HG03432 (cell line): ENCODE measurements at regions not wholly inside any gene's neighbourhood (a gene's known extent, or its start where the extent isn't known, plus 50 kb on each side); places are given as distances from the start of the nearest gene placed in this dataset.
"Not testable (repeated sequence)": the region's sequence is repeated elsewhere in the genome, so short reads cannot be mapped to it uniquely, and the experiment has no call there.

Source experiments
- ATAC-seq: cut with Tn5 transposase; IDR thresholded peaks from one replicate; pipeline ENCODE4 v1.9.1; 2021; ENCODE audit warnings: mild to moderate bottlenecking, moderate library complexity; ENCODE audit not compliant: unreplicated experiment

DNA sequence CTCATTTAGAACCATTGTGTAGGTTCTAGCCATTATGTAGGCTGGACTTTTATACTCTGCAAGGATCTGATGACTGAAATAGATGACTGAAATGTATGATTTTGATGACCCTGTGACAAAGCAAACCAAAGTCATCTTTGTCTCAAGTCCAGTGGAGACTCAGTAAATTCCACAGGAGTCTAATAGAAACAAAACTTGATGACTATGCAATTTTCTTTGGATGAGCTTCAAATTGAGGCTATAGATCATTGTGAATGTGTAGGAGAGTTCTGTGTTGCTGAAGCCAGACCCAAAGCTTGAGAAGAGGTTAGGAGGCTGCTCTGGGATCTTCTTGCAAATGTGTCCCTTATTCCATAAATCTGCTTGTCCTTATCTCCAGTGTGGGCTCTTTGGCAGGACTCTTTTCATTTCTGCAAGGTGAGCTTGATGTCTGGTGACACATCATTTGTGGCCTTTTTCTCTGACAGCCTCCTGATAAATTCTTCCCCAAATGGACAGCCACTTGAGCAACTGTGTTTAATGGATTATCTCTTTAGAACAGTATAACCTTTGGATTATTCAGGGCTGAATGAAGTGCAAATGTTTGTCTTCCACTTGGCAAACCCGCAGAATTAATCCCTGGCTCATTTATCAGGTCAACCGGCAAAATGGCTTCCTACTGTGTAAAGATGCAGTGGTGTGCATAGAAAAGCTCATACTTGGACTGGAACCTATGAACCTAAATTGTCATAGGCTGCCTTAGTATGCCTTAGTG, 235.1 kb upstream of the ANKH start:
- ATAC-seq = no peak

DNA sequence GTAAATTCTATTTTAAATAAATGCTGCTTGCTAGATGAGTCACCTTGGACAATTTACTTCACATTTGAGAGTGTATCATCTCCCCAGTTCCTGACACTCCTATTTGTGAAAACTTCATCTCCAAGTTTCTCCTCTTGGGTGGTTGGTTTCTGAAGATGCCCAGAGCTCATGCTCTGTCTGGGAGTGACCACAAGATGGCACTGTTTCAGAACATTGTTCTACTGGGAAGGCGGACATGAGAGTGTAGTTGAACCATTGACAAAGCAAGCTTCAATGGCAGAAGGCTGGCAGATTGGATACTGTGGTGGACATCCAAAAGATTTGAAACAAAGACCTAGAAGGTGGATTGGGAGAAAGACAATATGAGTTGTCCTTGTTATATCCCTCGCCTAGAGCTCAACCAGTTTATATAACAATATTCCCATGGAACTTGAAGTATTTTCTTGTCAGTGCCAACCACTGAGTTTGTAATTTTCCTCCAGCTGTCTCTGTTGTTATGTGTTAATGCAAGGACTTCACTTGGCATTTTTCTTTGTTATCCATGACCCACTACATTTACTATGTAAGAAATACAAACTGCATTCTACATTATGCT, 234.3 kb upstream of the ANKH start:
- ATAC-seq = peak; percentile 94

DNA sequence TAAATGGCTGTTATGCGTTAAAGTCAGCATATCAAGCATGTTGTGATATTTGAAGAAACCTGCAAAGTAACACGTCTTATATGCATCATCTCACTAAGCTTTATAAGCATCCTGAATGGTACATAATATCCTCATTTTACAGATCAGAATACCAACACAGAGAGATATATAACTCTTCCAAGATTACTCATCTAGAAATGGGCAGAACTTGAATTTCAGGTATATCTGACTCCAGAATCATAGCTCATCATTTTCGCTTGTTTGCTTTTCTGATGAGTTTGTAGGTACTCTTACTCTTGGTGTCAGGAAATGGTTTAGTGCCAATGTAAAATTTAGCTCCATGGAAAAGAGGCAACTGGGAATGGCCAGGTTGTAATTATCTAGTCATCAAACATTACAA, 232.3 kb upstream of the ANKH start:
- no peak for ATAC-seq

DNA sequence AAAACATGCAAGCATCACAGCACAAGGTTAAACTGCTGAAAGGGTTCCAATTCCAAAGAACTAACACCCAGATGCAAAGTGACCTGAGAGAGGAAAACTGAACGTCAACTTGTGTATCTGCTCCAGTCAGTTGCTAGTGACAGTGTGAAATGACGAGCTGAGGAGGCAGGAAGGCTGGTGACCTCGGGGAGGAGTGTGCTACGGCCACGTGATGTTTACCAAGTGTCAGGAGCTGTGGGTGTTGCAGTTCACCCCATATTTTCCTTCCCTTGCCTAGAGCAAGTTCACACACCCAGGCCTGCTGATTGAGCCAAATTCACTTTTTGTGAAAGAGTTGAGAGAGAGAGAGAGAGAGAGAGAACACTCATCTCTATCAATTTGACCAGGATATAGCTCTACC, 231.6 kb upstream of the ANKH start:
- no peak for ATAC-seq

DNA sequence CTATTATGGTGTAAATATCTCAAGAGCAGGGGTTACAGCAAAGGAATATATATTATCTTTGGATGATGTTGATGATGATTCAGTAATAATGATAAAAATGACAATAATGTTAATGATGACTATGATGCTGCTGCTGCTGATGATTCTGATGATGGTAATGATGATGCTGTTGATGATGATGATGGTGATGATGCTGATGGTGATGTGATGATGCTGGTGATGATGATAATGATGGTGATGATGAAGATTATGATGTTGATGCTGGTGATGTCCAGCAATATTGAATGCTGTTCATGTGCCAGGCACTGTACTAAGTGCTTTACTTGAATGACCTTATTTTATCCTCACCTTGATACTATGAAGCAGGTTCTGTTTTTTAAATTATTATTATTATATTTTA, 226.0 kb upstream of the ANKH start:
- ATAC-seq = no peak

DNA sequence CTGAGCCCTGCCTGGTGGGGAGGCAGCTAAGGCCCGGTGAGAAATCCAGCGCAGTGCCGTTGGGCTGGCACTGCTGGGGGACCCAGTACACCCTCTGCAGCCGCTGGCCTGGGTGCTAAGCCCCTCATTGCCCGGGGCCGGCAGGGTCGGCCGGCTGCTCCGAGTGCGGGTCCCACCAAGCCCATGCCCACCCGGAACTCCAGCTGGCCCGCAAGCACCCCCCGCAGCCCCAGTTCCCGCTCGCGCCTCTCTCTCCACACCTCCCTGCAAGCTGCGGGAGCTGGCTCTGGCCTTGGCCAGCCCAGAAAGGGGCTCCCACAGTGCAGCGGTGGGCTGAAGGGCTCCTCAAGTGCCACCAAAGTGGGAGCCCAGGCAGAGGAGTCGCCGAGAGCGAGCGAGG, 225.1 kb upstream of the ANKH start:
- ATAC-seq = not testable (repeated sequence)

DNA sequence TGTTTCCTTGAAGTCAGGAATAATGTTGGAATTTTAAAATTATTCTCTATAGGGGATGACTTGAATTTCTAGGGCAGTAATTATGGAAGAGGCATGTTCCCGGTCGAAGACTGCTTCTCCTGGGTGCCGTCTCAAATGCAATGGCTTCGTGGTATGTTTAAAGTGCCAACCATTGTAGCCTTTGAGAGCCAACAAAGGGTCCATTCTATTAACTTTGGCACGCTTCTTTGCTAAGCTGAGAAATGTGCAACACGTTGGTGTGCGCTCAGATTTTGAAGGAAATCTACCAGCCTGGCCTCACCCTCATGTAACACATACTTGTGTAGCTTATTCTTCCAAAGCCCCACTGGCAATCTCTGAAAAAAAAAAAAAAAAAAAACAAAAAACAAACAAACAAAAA, 221.2 kb upstream of the ANKH start:
- ATAC-seq = no peak

DNA sequence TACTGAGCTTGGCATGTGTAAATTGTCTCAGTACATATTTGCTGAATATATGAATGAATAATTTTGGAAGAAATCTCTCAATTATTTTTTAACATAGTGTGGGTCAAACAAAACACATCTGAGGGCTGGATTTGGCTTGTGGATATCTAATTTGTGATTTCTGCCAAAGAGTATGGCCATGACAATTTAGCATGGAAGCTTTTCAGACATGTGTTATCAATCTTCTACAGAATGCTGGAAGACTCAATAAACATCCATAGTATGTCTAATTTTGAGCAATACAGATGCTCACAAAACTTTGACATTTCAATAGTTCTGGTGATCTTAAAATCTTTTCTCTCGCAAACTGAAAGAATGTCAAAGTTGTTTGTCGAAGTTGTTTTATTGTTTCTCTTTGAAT, 214.1 kb upstream of the ANKH start:
- no peak for ATAC-seq

DNA sequence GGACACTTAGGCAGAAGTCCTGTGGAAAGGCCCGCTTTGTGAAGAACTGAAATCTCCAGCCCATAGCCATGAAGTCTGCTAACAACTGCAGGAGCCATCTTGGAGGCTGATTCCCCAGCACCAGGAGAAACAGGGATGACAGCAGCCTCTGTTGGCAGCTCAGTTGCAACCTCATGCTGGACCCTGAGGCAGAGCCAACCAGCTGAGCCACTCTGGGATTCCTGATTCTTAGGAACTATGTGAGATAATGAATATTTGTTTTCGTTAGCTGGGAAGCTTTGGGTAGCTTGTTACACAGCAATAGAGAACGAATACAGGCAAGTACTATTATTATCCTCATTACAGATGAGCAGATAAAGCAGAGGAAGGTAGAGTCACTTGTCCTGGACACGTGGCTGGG, 210.5 kb upstream of the ANKH start:
- ATAC-seq = no peak

DNA sequence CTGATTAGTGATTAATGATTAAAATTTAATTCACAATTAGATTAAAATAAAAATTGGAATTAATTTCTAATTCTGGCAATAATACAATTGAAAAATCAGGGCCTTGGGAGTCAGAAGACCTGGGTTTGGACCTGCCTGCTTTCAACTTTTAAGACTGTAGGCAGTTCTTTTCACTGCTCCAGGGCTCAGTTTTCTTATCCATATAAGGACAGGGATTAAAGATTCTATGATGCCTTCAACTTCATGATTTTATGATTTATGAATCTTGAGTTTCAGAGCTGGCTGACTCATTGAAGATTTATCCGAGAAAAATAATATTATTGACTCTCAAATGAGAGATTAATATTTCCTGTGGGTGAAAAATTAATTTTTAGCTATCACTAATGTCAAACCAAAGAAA, 208.6 kb upstream of the ANKH start:
- no peak for ATAC-seq

DNA sequence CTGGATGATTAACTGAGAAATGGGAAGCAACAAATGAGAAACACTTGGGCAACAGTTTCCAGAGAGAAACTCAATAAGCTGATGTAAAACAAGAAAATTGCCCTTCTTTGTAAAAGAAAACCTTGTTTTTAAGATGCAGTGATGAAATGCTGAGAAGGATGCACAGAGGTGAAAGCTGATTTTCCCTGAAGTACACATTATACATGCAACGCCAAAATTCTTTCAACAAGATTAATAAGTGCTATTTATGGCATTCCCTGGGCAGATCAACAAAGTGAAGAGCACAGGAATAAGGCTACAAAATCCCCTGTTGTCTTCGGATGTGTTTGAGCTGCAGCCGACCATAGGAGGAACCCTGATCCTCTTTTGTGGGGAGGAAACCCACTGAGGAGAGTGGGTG, 208.0 kb upstream of the ANKH start:
- no peak for ATAC-seq

DNA sequence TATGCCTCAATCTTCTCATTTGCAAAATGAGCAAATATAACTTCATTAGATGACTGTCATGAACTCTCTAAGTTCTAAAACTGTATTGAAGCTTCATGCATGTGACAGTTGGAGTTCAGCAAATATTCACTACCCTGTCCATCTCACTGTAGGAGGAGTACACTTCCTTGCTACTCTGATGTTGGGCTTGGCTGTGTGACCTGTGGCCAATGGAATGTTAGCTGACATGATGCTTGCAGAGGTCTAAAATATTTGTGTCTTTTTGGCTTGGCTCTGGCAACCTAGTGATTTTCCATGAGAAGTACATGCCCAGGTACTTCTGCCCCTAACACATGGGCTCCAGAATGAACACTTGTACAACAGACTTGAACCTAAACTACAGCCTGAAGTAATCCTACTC, 203.1 kb upstream of the ANKH start:
- no peak for ATAC-seq

DNA sequence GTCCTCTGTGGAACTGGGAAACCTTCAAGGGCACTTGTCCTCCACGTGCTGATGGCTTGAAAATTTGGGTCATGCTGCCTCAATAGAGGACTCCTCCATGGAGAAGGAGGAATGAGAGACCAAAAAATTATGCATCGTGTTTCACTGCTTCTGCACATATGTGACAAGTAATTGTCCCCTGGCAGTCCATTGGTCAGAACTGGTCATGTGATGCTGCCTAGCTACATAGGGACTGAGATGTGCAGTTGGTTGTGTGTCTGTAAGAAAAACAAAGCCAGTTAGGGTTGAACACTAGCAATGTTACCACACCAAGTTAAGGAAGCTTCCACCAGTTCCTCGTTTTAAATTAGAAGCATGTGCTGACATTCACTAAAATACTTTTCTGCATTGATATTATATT, 201.9 kb upstream of the ANKH start:
- ATAC-seq = no peak

DNA sequence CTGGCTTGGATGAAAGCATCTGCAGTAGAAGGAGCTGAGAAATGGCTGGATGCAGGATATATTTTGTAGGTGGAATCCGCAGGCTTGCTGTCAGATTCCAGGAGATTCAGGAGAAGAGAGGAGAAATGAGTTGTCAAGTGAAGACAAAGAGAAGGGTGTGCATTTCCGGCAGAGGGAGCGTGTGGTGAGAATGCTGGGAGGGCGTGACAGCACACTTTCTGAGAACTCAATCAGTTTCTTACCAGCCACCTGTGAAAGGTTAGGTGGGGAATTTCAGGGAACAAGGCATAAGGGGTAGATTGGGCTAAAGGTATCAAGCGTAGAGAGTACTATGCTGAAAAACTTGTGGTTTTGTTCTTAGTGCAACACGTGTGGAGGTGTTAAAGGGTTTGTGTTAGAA, 199.3 kb upstream of the ANKH start:
- no peak for ATAC-seq

DNA sequence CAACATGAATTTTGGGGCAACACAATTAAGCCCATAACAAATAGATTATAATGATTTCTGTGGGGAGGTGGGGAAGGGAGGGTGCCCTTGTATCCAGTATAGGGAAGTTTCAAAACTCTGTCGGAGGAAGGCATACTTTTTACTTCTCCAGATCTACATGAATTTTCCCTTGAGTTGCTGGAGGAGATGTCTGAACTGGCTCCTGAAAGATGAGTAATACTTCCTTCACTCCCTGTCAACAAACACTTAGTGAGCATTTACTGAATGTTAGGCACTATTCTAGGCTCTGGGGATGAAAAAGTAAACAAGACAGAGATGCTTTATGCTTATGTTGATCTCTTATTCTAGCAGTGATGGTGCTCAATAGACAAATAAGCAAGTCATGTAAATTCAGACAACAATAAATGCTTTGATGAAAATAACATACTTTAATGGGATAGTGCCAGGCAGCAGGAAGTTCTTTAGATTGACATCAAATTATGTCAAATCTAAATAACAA, 197.9 kb upstream of the ANKH start:
- ATAC-seq = no peak

DNA sequence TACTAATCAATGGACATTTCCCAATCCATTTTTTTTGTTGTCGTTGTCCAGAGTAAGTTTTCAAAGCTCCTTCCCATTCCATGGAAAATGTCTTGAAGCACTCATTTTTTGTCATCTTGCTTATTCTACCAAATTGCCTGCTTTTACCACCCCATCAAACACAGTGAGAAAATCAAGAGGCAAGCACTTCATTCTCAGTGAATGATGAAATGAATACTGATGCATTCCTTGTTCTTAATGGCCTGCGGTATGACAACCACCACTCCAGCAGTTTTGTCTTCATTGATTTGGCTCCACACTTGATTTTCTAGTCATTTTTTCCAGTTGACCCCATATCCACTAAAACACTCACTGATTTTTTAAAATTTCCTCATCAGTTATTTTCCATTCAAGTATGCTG, 193.5 kb upstream of the ANKH start:
- ATAC-seq = no peak

DNA sequence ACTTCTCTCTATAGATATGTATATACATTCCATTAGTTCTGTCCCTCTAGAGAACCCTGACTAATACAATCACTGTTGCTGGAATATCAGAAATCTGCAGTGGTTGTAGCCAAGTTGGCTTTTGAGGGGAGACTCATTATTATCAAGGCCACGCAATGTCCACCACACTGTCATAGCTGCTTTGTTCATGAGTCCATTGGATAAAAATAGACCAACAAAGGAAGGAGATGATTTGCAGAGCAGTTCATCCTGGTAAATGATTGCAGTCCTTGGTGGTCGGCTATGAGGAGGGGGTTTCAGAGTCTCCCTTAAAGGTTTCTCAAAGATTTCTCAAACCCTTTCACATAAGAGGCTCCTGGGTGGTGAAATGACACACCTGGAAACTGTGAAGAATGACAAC, 192.8 kb upstream of the ANKH start:
- ATAC-seq = no peak

DNA sequence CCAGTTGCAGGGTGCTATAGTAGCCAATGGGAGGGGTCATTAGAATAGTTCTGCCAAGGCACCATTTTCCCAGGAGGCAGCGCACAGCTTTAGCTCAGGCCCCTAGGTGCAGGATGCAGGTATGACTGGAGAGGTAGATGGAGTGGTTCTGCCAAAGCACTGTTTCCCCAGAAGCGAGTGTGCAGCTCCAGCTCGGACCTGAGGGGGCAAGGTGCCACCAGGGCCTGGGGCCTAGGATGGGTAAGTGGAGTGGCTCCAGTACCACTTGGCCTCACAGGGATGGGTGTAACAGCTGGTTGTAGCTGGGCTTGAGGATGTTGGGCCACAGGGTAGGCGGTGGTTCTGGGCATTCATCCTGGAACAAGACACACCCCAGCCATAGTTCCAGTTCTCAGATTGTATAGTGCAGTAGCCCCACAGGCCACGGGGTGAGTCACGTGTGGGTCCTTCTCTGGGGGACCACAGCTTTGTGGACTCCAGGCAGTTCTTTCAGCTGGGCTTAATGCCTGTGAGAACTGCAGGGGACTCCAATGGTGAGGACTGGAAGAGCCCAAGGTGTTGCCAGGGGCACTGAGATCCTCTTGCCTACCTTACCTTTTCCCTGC, 185.5 kb upstream of the ANKH start:
- ATAC-seq = no peak

DNA sequence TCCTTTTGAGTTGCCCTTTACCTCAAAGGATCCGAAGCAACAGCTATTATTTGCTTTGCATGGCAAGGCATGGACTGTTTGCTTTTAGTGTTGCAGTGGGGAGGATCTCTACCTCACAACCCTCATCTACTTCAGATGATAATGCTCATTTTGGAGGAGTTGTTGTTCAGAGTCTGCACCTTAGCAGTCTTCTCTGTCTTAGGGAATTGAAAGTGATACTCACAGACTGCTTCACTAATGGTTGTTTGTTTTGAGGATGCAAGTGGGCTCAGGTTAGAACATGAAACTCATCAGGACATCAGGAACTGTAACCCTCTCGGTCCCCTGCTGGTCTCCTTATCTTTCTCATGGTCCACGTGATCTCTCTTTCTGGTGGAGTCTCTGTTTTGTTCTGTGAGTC, 172.9 kb upstream of the ANKH start:
- no peak for ATAC-seq

DNA sequence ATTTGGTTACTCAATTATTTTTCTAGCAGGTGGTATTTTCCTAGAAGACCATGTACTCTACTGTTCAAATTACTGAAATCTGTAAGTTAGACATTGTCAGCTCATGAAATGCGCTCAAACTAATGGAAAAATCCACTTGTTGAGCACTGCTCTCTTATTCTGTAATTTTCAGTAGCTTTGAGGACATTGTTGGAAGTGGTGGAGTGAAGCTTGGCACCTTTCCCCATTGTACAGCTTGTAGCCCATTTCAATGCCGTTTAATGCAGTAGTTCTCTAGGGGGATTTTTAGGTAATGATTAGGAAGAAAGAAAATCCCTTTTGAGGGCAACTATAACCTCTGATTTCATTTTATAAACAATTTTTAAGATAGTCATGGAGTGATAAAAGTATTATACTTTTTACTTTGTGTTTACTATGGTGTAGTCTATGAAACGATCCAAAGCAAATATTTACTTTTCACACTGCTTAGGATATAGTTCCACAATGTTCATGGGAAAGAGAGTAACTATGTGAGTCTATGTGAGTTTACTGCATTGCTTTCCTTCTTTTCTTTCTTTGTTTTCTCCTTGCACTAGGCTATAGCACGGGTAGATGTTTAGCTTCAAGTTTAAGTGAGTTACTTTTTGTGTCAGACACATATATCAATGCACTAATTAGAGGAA, 165.8 kb upstream of the ANKH start:
- no peak for ATAC-seq

DNA sequence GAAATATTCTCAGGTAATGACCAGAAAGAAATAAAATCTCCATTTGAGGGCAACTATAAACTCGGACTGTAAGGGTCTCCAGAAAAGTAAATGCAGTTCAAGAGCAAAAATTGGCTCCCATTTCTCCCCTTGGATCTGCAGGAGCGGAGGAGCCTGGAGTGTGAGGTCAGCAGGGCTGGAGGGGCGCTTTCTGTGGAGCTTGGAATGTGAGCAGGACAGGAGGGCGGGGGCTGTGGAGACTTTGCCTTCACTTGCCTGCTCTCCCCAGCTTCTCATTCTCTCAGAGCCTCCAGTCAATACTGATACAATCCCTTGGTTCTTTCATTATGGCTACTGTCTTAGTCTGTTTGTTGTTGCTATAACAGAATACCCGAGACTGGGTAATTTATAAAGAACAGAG, 162.8 kb upstream of the ANKH start:
- no peak for ATAC-seq

DNA sequence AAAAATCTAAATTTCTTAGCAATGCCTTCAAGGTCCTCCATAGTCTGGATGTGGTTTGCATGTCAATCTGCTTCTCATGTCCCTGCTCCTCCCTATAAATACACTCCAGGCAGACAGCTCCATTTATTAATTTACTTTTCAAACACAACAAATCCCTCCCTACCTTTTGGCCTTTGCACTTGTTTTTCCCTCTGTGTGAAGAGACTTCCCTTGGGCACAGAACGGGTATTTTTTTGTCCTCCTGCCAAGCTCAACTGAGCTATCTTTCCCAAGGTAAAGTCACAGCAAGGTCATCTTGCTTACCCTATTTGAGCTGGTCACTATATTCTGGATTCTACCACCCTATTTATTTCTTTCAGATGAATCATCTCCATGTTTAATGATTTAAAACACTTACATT, 159.6 kb upstream of the ANKH start:
- ATAC-seq = no peak
